HG02852 (cell line): ENCODE measurements at regions not wholly inside any gene's neighbourhood (a gene's known extent, or its start where the extent isn't known, plus 50 kb on each side); places are given as distances from the start of the nearest gene placed in this dataset.
"Not testable (repeated sequence)": the region's sequence is repeated elsewhere in the genome, so short reads cannot be mapped to it uniquely, and the experiment has no call there.

Source experiments
- ATAC-seq: cut with Tn5 transposase; IDR thresholded peaks from one replicate; pipeline ENCODE4 v1.9.1; 2021; ENCODE audit warnings: mild to moderate bottlenecking, moderate library complexity; ENCODE audit not compliant: unreplicated experiment

- no peak for ATAC-seq
Observed at GRCh38 chr7:24127930-24128329, 156.1 kb upstream of the NPY start.

GRCh38 chr7:24129597-24129996 is 154.4 kb upstream of the NPY start:
- no peak for ATAC-seq

- no peak for ATAC-seq
Observed at GRCh38 chr7:24130631-24131030, 153.4 kb upstream of the NPY start.

GRCh38 chr7:24133691-24134090 is 150.3 kb upstream of the NPY start:
- ATAC-seq: no peak

GRCh38 chr7:24134535-24134934 is 149.5 kb upstream of the NPY start:
- ATAC-seq: no peak

GRCh38 chr7:24135003-24135817 is 148.8 kb upstream of the NPY start:
- no peak for ATAC-seq

- ATAC-seq: no peak
Observed at GRCh38 chr7:24137338-24137737, 146.7 kb upstream of the NPY start.

- ATAC-seq: no peak
Observed at GRCh38 chr7:24138343-24138742, 145.6 kb upstream of the NPY start.

- no peak for ATAC-seq
Observed at GRCh38 chr7:24140001-24140400, 144.0 kb upstream of the NPY start.

- ATAC-seq: no peak
Observed at GRCh38 chr7:24141874-24142509, 142.0 kb upstream of the NPY start.

- ATAC-seq: no peak
Observed at GRCh38 chr7:24143547-24143946, 140.4 kb upstream of the NPY start.

- no peak for ATAC-seq
Observed at GRCh38 chr7:24151944-24152343, 132.0 kb upstream of the NPY start.

GRCh38 chr7:24152356-24152755 is 131.6 kb upstream of the NPY start:
- ATAC-seq: no peak

GRCh38 chr7:24152877-24153472 is 131.0 kb upstream of the NPY start:
- no peak for ATAC-seq

GRCh38 chr7:24157666-24158065 is 126.3 kb upstream of the NPY start:
- no peak for ATAC-seq

- no peak for ATAC-seq
Observed at GRCh38 chr7:24158975-24159374, 125.0 kb upstream of the NPY start.

GRCh38 chr7:24164401-24164800 is 119.6 kb upstream of the NPY start:
- ATAC-seq: no peak

GRCh38 chr7:24169077-24169624 is 114.8 kb upstream of the NPY start:
- ATAC-seq: no peak

- ATAC-seq: not testable (repeated sequence)
Observed at GRCh38 chr7:24171951-24172350, 112.0 kb upstream of the NPY start.

GRCh38 chr7:24172856-24173255 is 111.1 kb upstream of the NPY start:
- no peak for ATAC-seq

- ATAC-seq: no peak
Observed at GRCh38 chr7:24175603-24176002, 108.4 kb upstream of the NPY start.
